GM18868 (cell line): ENCODE measurements at regions not wholly inside any gene's neighbourhood (a gene's known extent, or its start where the extent isn't known, plus 50 kb on each side); places are given as distances from the start of the nearest gene placed in this dataset.

Experiments
- ATAC-seq: cut with Tn5 transposase; IDR thresholded peaks from one replicate; pipeline ENCODE4 v1.9.1; 2021; ENCODE audit warnings: mild to moderate bottlenecking, moderate library complexity; ENCODE audit not compliant: unreplicated experiment

DNA sequence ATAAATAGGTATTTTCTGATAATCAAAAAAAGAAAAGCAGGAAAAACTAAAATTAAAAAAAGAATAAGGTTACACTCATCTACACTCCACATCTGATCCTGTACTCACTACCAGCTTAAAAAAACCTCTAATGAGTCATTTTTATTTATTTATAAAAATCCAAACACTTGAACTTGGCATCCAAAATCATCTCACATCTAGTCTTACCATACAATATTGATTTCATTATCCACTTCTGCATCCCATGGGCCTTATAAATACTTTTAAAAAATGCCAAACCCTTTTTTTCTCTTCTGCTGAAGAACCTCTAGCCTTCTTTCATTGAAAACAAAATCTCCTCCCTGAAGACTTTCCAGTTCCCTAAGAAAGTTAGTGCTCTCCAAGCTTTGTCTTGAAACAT, 109.7 kb downstream of the TMTC3 start:
- no peak for ATAC-seq

DNA sequence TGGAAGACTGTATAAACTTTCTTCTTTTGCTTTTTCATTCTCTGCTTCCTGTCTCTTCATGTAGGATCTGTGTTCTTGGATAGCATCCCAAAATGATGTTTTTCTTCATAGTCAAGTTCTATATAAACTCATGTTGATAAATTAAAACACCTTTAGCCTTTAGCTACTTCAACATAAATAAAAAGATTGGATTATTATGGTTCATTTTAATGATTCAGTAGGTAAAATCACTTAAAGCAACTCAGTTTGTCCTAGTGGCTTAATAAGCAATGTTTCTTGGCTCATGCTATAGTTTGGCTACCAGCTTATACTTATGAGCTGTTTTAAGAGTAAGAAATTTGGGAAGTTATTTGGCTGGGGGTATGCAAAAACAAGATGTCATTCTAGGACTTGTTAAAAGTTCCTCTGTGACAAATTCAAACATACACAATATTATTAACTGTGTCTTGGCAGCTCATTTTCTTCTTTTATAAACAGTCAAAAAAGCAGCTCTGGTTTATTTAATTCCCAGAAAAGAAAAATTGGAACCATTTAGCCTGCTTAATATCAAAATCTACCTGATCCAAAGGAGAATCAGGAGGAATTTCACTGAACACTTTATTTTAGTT, 111.4 kb downstream of the TMTC3 start:
- ATAC-seq = no peak

DNA sequence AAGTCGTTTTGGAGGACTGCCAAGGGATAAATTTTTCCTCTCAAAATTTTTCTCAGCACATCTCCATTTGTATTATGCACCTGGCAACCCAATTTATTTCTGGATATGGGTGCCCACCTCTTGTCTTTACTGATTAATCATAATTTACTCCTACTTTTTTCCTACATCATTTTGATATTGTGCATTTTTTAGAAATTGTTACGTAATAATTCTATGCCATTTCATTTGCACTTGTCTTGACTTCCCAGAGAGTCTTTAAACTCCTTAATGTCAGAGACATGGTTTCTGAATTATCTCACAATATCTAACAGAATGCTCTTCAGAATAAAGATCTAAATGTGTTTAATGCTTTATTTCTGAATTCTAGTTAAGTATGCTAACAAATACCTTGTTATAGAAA, 113.1 kb downstream of the TMTC3 start:
- ATAC-seq = no peak

DNA sequence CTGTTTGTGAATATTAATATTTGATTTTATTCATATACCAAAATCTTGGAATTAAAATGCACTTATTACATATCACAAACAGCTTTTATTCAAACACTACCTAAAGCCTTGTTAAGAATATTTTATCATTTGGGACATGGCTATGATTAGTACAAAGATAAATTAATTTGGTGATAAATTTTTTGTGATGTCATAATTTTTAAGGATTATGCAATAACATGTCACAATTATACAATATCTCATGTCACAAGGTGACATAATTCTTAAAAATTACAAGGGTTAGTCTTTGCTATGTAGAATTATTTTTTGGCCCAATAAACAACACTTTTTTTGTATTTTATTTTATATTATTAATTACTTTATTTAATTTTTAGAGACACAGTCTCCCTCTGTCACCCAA, 113.7 kb downstream of the TMTC3 start:
- no peak for ATAC-seq

DNA sequence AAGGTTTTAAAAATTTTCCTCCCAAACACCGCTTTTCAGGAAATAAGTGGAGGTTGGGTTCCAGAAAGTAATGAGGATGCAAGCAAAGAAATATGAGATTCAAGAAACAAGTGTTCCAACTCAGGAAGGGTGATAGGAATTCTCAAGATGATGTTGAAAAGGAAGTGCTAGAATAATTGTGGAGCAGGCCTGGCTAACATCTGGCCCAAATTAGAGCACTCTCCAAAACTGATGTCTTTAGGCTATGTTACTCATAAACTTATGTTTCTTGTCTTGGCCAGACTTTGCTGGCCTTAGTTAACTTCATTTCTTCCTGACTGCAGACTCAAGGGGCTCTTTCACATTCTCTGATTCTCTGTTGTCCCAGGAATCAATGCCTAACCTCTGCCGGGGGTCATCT, 116.3 kb downstream of the TMTC3 start:
- ATAC-seq = no peak

DNA sequence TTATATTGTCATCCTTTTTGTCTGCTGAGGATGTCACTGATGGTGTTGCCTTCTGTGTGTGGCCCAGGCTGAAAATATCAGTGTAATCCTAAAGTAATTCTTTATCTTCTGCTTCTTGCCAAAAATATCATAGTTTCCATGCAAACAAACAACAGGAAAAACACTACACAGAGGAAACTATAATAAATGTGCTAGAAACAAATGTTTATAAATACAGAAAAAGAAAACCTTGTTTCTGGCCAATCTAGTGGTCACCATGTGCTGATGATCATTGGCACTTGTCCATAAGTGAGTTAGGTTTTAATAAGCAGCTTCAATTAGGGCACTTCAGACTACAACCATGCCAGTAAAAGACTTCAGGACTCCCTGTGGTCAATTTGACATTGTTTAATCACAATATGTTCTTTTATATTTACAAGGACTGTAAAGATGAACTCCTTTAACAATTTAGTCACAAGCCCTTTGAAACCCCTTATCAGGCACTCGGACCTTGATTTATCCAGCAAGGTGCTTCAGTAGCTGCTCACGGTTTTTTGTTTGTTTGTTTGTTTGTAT, 124.8 kb downstream of the TMTC3 start:
- ATAC-seq = no peak

DNA sequence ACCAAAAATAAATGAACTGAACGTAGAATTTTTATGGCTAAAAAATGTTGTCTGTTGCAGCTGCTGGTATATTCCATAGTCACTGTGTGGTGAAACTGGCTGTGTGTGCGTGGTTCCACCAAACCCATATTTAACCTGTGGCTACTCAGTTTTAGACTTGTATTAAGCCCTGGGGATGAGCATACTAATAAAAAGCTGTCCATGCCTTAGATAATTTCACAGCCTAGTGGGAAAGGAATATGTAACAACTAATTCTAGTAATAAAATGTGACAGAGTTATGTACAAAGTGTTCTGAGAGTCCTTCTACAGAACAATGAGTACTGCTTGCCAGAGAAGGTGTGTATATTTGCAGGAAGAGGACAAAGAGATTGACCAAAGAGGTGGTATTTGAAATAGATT, 125.5 kb downstream of the TMTC3 start:
- no peak for ATAC-seq

DNA sequence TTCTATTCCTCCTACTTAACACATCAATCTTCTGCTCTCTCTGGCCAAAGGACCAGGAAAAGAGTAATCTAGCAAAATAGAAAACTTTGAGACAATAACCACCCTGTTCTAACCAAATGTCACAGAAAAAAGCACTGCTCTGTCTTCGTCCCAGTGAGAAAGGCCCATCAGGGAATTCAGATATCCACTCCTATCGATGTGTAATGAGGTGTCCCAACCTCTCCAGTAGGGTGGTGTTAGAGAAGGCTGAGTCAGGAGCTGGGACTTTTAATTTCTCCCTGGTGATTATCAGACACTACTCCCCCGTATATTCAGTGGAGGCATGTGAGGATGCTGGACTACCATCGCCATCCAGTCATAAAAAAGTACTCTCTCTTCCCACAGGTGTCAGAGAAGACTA, 130.3 kb downstream of the TMTC3 start:
- no peak for ATAC-seq

DNA sequence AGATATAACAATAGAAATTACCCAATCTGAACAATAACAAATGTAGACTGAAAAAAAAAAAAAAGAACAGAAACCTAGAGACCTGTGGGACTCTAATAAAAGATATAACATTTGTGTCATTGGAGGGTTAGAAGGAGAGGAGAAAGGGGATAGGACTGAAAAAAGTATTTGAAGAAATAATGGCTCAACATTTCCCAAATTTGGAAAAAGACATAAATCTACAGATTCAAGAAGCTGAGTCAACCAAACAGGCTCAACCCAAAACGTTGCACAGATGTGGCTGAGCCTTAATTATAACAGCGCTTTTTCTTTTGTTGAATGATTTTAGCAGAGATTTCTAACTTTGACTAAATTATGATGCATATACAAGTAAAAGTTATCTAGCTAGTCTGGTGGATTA, 131.3 kb downstream of the TMTC3 start:
- ATAC-seq = no peak

DNA sequence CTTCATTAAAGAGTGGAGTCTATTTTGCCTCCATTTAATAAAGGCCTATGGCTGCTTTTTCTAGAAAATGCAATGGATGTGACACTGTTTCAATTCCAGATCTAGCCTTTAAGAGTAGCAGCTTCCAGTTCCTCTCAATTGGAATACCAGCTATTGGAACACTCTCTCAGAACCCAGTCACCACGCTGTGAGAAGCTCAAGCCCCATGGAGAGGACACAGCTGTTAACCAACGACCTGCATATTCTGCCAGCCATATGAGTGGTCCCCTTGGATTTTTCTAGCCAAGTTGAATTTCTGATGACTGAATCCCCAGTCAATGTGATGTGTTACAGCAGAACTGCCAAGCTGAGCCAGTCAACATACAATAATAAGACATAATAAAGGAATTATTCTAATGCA, 131.8 kb downstream of the TMTC3 start:
- no peak for ATAC-seq

DNA sequence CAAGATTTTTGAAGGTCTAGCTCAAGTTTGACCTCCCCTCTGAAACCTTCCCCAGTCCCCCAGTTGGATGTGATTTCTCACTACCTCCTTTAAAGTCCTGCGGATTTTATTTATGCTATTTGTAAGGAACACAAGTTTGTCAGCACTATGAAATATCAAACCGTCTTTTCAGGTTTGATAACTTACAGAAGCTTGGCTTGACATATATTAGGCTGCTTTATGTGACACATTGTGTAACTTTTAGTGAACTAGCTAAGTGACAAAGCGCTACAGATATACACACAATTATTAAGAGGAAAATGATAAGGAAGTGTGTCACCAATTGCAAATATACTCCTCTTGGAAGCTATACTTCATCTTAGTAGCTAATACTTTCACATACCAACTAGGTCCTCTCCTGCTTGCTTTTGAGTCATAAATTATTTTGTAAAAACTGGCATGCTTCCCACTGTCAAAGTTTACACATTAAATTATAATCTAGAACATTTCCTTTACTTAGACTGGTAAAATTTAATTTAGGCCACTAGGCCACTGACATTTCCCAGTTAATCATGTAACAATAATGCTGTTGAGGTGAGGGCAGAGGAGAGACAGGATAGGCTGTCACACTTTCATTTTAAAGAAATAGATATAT, 149.5 kb downstream of the TMTC3 start:
- ATAC-seq = no peak

DNA sequence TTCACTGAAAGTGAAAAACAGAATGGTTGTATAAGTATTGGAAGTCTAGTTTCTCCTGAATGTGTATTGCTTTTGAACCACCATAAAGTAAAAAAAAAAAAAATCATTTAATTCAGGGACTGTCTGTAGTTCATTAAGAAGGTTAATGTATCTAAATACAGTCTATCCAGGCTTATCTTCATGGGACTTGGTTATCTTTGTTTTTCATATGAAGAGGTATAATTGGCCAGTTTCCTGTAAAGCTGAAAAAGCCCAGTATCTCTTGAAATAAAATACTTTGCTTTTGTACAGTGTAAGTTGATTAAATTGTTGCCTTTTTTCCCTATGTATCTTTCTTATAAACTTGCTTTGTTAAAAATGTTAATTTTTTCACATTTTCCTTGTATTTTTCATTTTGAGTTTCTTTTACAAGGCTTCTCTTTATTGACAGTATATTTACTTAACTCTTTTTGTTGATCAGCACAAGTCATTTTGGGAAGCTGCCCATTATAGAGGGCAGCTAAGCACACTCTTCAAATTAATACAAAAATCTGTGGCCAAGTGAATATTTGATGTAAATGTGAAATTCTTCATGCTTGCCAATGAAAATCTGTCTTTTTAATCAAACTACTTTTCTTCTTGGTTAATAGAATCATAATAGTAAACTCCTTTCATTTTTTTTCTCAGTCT, 156.0 kb downstream of the TMTC3 start:
- no peak for ATAC-seq

DNA sequence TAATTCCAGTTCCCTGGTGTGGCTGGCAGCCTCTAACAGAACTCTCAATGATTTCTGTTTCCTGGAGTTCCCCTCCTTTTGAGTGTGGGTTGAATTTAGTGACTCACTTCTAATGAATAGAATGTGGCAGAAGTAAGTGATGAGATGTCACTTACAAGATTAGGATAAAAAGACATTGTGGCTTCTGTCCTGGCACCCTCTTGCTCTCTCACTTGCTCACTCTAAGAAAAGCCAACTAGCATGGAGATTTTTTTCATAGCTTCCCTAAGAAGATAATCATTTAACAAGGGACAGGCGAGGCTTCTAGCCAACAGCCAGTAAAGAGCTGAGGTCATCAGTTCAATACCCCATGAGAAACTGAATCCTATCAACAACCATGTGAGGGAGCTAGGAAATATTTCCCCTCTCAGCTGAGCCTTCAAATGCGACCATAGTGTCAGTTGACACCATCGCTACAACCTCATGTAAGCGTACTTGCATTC, 156.7 kb downstream of the TMTC3 start:
- ATAC-seq = peak; percentile 38

DNA sequence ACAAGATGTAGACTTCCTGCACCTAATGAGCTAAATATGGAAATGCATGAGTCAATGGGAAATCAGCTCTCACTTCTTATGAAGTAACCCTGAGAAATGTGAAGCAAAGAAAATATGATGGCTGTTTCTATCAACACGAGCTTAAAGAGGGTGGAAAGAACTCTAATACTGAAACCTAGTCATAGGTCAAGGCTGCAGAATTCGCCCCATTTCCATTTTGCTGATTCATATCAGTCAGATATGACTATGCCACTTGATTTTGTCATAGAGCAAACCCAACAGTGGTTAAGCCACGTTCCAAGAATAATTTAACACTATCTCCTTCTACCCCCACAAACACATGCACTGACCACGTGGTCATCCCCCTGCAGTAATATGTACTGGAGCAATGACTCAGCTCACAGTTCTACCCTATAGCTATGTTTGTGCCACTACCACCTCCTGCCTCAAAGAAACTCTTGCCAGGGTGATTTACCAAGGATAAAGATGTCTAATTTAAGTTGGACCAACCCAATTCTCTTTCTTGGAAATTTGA, 157.5 kb downstream of the TMTC3 start:
- ATAC-seq = peak; percentile 96

DNA sequence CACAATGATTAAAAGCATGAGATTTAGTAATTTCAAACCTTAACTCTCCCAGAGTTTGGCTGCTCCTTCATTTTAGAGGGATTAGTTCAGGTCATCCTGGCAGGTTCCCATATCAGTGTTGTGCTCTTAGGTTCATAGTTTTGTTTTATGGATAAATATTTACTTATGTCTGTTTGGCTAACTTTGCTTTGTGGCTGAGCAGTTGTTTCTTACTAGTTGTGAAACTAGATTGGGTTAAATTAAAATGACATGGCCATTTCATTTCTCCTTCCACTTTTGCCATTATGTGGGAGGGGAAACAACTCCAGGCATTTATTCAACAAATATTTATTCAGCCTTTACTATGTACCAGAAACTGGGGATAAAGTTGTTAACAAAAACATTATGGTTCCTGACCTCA, 158.8 kb downstream of the TMTC3 start:
- no peak for ATAC-seq

DNA sequence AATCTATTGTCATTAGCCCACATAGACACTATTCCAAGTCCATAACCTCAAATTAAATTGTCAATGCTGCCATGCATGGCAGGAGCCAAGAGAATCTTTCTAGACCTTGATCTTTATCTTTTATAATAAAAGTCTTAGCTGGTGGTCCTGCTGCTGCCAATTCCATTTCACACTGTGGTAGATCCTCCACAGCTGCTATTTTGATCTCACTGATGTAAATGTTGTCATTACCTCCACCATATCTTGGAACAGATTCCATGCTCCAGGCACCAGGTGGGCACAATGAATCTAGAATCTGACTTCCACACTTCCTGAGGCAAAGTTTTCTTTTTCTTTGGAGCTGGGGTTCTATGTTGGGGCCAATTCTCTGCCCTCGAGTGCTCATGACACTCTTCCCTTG, 161.2 kb downstream of the TMTC3 start:
- ATAC-seq = no peak

DNA sequence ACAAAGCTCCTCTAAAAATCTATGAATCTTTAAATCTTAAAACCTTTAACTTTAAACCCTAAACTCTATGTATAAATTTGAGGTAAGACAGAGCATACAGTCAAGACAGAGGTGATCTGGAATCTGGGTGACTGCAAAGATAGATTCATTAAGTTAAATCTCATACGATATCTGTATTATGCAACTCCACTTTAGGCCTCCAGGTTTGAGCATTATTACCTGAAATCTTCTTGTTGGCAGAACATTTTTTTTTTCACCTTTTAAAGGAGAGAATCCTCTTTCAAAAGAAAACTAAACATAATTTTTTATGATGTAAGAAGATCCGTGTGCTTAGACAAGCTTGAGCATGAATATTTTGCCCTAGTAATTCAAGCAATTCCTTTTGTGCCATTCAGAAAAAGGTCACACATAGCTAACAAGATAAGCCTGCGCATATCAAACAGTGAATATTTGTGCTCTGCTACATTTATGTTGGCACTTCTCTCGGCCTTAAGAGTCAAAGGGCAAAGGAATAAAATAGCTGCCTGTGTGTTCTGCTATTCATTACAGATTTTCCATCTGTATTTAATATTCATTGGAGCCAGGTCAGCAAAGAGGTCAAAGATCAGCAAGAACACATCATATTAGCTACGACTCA, 163.3 kb downstream of the TMTC3 start:
- no peak for ATAC-seq

DNA sequence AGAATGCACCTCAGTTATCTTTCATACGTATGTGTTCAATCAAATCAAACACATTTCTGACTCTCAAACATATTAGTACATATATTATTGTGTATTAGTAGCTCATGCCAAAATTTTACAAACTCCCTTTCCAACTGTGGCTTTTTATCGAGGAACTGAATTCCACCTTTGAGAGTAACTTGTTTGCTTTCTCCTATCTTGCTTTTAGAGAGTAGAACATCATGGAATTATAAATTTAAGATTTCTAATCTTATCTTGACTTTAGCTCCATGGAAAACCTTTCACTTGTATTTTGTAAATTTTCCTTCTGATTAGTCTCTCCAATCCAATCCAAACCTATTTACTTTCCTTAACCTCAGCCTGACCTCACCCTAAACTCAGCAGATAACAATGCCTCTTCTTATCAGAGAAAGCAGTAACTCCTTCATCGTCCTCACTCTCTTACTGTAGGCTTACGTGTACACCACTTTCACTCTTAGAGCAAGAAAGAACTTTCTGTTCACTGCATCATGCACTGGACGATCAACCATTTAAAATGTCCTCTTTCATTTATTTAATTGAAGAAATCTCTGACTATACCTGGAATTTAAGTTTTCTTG, 164.5 kb downstream of the TMTC3 start:
- ATAC-seq = no peak

DNA sequence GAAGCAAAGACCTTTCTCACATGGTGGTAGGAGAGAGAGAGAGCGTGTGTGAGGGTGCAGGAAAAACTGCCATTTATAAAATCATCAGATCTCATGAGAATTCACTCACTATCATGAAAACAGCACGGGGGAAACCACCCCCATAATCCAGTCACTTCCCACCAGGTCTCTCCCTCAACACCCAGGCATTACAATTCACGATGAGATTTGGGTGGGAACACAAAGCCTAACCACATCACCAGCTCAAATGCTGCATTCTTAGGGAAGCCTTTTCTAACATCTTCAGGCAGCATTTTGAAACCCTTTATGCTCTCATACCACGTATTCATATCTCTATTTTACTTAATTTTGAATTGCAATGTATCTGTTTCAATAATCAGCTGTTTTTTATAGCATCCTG, 165.9 kb downstream of the TMTC3 start:
- ATAC-seq = no peak

DNA sequence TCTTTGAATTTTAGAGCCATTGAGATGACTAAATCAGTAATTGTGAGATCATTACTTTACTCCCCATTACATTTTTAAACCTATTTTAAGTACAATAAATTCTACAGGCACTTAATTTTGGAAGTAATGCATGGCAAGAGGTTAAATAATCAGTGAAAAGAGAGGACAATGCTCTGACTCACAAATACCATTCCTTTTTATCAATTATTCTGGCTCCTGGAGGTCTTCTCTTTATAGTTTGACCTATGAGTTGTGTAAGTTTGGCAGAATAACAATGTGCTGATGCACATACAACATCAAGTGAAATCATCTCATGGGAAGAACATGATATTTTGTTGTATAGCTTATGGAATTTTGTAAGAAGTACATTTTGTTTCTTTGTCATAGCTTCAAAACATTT, 166.7 kb downstream of the TMTC3 start:
- ATAC-seq = no peak

DNA sequence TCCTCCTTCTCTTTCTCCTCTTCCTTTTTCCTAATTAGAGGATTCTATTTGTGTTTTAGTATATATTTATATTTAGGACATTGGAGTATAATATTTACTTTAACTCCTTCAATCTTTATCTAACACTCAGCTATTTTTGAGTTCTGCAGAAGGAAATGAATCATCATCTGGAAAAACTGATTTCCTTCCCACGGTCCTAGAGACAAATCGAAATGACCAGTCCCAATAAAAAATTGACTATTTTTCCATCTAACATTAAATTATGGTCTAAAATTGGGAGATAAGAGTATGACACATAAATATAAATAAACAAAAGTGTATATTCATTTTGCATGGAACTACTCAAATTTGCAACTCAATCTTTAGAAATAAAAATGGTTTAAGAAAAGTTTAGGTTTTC, 167.4 kb downstream of the TMTC3 start:
- no peak for ATAC-seq
